ENCODE measurements at regions not wholly inside any gene's neighbourhood (a gene's known extent, or its start where the extent isn't known, plus 50 kb on each side); places are given as distances from the start of the nearest gene placed in this dataset.

DNA sequence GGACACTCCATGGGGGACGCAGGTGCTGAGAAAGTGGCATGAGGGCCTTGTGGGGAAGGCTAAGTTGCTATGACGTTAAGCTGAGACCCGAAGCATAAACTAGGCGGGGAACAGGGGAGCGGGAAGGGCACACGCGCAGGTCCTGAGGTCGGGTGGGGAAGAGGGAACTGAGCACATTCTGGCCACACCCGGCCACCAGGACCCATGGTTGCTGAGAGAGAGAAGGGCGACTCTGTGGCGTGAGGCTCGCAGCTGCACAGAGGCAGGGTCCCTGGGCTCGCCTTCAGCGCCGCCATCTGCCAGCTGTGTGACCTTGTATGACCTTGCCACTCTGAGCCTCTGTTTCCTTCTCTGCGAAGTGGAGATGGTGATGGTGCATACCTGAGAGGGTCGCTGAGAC, 182.5 kb downstream of the PHETA1 start:
- Histone ChIP-seq H3K9me3 (peaks cover 10% of the 10 kb centered on the region), H3K27ac (no peak overlapping the region), H3K4me2 (no peak overlapping the region), H3K4me1 (no peaks in the 10 kb centered on the region), H3K4me3 (no peak overlapping the region)
- FAIRE-seq (no peak), DNase-seq (ENCODE audit: low read depth in 1 of 2, low spot score in 1 of 2) (no peak), ATAC-seq (no peak)
- TF ChIP-seq, protein P1, sequence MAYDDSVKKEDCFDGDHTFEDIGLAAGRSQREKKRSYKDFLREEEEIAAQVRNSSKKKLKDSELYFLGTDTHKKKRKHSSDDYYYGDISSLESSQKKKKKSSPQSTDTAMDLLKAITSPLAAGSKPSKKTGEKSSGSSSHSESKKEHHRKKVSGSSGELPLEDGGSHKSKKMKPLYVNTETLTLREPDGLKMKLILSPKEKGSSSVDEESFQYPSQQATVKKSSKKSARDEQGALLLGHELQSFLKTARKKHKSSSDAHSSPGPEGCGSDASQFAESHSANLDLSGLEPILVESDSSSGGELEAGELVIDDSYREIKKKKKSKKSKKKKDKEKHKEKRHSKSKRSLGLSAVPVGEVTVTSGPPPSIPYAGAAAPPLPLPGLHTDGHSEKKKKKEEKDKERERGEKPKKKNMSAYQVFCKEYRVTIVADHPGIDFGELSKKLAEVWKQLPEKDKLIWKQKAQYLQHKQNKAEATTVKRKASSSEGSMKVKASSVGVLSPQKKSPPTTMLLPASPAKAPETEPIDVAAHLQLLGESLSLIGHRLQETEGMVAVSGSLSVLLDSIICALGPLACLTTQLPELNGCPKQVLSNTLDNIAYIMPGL (CRISPR knock-in tag; IDR thresholded peaks at IDR 0.05; ENCODE audit: borderline replicate concordance): no peak
- TF ChIP-seq HOXA7 (CRISPR knock-in tag; IDR thresholded peaks at IDR 0.05) (no peak), MAFK (IDR thresholded peaks at IDR 0.05; ENCODE audit: partially characterized antibody) (no peak), JUN (IDR thresholded peaks at IDR 0.05) (no peak), TP53 (CRISPR knock-in tag; IDR thresholded peaks at IDR 0.05) (no peak), EP300 (IDR thresholded peaks at IDR 0.05) (no peak), ZNF302 (CRISPR knock-in tag; IDR thresholded peaks at IDR 0.05) (no peak), E2F6 (IDR thresholded peaks at IDR 0.05; ENCODE audit: borderline replicate concordance, low read depth) (no peak), CBX2 (IDR thresholded peaks at IDR 0.05; ENCODE audit: borderline replicate concordance, low read depth) (no peak), NR3C1 (IDR thresholded peaks at IDR 0.05) (no peak), ATOH8 (CRISPR knock-in tag; IDR thresholded peaks at IDR 0.05; ENCODE audit: low read depth) (no peak), CHD4 (IDR thresholded peaks at IDR 0.05; ENCODE audit: borderline replicate concordance) (no peak), EHF (CRISPR knock-in tag; IDR thresholded peaks at IDR 0.05) (no peak)
- TF ChIP-seq, protein P2, sequence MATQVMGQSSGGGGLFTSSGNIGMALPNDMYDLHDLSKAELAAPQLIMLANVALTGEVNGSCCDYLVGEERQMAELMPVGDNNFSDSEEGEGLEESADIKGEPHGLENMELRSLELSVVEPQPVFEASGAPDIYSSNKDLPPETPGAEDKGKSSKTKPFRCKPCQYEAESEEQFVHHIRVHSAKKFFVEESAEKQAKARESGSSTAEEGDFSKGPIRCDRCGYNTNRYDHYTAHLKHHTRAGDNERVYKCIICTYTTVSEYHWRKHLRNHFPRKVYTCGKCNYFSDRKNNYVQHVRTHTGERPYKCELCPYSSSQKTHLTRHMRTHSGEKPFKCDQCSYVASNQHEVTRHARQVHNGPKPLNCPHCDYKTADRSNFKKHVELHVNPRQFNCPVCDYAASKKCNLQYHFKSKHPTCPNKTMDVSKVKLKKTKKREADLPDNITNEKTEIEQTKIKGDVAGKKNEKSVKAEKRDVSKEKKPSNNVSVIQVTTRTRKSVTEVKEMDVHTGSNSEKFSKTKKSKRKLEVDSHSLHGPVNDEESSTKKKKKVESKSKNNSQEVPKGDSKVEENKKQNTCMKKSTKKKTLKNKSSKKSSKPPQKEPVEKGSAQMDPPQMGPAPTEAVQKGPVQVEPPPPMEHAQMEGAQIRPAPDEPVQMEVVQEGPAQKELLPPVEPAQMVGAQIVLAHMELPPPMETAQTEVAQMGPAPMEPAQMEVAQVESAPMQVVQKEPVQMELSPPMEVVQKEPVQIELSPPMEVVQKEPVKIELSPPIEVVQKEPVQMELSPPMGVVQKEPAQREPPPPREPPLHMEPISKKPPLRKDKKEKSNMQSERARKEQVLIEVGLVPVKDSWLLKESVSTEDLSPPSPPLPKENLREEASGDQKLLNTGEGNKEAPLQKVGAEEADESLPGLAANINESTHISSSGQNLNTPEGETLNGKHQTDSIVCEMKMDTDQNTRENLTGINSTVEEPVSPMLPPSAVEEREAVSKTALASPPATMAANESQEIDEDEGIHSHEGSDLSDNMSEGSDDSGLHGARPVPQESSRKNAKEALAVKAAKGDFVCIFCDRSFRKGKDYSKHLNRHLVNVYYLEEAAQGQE (IDR thresholded peaks at IDR 0.05): no peak
- TF ChIP-seq, protein P3, sequence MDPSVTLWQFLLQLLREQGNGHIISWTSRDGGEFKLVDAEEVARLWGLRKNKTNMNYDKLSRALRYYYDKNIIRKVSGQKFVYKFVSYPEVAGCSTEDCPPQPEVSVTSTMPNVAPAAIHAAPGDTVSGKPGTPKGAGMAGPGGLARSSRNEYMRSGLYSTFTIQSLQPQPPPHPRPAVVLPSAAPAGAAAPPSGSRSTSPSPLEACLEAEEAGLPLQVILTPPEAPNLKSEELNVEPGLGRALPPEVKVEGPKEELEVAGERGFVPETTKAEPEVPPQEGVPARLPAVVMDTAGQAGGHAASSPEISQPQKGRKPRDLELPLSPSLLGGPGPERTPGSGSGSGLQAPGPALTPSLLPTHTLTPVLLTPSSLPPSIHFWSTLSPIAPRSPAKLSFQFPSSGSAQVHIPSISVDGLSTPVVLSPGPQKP (IDR thresholded peaks at IDR 0.05; ENCODE audit: low read depth, low read length): no peak
- POLR2A ChIA-PET: no interaction called here
- CTCF ChIA-PET: interaction anchor here (0.9 to 1.2 kb wide), 3 partner anchors 79 to 135 kb away, joined by 3 to 5 read pairs (median 4); no protein-coding TSS in a partner anchor
- 59% methylated on average over 17 of the region's 17 CpGs for WGBS (ENCODE audit: missing lambda C conversion rate)

DNA sequence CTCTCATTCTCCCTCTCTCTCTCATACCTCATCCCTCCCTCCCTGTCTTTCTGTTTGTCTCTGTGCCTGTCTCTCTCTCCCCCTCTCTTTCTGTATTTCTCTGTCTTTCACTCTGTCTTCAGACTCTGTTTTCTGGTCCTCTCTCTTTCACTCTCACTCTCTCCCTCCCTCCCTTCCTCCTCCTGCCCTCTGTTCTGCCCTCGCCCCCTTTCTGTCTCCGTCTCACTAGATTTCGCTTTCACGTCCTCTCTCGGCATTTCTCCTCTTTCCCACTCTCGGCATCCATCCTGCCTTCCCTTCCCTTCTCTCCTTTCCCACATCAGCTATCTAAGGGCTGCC, 183.0 kb downstream of the PHETA1 start:
- Histone ChIP-seq H3K4me1 (no peaks in the 10 kb centered on the region), H3K4me2 (no peak overlapping the region), H3K27ac (no peak overlapping the region), H3K4me3 (no peak overlapping the region), H3K9me3 (peaks cover 10% of the 10 kb centered on the region)
- FAIRE-seq (no peak), ATAC-seq (no peak; a peak in 1 of 6 replicates), DNase-seq (ENCODE audit: low read depth in 1 of 2, low spot score in 1 of 2) (no peak)
- TF ChIP-seq ZSCAN20 (CRISPR knock-in tag; IDR thresholded peaks at IDR 0.05) (no peak), MAZ (IDR thresholded peaks at IDR 0.05; ENCODE audit: borderline replicate concordance, low read depth, low read length) (no peak), ZC3H11A (IDR thresholded peaks at IDR 0.05) (no peak), TFCP2L1 (CRISPR knock-in tag; IDR thresholded peaks at IDR 0.05) (no peak)
- 78% methylated on average over 6 of the region's 6 CpGs for WGBS (ENCODE audit: missing lambda C conversion rate)
- POLR2A ChIA-PET: no interaction called here
- CTCF ChIA-PET: interaction anchor here (1.2 kb wide), 1 partner anchor 79 kb away, joined by 3 read pairs; no protein-coding TSS in a partner anchor

All from A549 (cell line).